B cell (primary cell): ENCODE measurements at regions not wholly inside any gene's neighbourhood (a gene's known extent, or its start where the extent isn't known, plus 50 kb on each side); places are given as distances from the start of the nearest gene placed in this dataset.

Experiments used
- EZH2 ChIP-seq: IDR thresholded peaks from 2 replicates; pipeline ENCODE4 v1.6.1; 2012; ENCODE audit warnings: borderline replicate concordance, low read depth, mild to moderate bottlenecking, moderate library complexity, low read length; ENCODE audit not compliant: insufficient read depth, poor library complexity, severe bottlenecking
- TF ChIP-seq, protein P1 (sequence below): fragments of 200-600 bp; IDR thresholded peaks from one replicate; pipeline ENCODE4 v1.8.0; 2022; ENCODE audit warnings: antibody characterized with exemption, mild to moderate bottlenecking

DNA sequence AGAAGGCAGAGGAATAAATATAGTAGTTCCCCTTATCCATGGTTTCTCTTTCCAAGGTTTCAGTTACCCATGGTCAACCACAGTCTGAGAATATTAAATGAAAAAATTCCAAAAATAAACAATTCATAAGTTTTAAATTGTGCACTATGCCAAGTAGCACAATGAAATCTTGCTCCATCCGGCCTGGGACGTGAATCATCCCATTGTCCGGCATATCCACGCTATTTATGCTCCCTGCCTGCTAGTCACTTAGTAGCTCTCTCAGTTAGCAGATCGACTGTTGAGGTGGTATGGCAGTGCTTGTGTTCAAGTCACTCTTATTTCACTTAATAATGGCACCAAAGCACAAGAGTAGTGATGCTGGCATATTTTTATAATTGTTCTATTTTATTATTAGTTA, 58.6 kb upstream of the ARHGAP29 start:
- TF ChIP-seq, protein P1, sequence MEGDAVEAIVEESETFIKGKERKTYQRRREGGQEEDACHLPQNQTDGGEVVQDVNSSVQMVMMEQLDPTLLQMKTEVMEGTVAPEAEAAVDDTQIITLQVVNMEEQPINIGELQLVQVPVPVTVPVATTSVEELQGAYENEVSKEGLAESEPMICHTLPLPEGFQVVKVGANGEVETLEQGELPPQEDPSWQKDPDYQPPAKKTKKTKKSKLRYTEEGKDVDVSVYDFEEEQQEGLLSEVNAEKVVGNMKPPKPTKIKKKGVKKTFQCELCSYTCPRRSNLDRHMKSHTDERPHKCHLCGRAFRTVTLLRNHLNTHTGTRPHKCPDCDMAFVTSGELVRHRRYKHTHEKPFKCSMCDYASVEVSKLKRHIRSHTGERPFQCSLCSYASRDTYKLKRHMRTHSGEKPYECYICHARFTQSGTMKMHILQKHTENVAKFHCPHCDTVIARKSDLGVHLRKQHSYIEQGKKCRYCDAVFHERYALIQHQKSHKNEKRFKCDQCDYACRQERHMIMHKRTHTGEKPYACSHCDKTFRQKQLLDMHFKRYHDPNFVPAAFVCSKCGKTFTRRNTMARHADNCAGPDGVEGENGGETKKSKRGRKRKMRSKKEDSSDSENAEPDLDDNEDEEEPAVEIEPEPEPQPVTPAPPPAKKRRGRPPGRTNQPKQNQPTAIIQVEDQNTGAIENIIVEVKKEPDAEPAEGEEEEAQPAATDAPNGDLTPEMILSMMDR = no peak
- no peak for TF ChIP-seq EZH2
